Liver (tissue), 8 donors: ENCODE measurements at regions not wholly inside any gene's neighbourhood (a gene's known extent, or its start where the extent isn't known, plus 50 kb on each side); places are given as distances from the start of the nearest gene placed in this dataset.

Source experiments
- DNase-seq: peaks from one replicate; pipeline ENCODE4 v3.0.0-alpha.2; 2017; ENCODE audit warnings: low spot score
- H3K27ac ChIP-seq, 2 donors: one replicate each; pipeline ENCODE4 v1.7.0; 2013; ENCODE audit warnings: inconsistent platforms in 2 of 2, low read length in 2 of 2, control low read depth in 1 of 2, low read depth in 1 of 2, mild to moderate bottlenecking in 1 of 2
- H3K27me3 ChIP-seq, 4 donors: one replicate each; pipeline versions ENCODE4 v1.6.1 to v1.7.0; 2013; ENCODE audit warnings: low read length in 3 of 4, inconsistent platforms in 1 of 4, mild to moderate bottlenecking in 1 of 4, moderate library complexity in 1 of 4; ENCODE audit not compliant: control insufficient read depth in 4 of 4, insufficient read depth in 4 of 4
- H3K36me3 ChIP-seq, 4 donors: one replicate each; pipeline versions ENCODE4 v1.6.1 to v1.7.0; 2013; ENCODE audit warnings: low read length in 3 of 4, mild to moderate bottlenecking in 3 of 4, low read depth in 1 of 4, moderate library complexity in 1 of 4; ENCODE audit not compliant: control insufficient read depth in 4 of 4, insufficient read depth in 3 of 4
- H3K4me1 ChIP-seq, 4 donors: one replicate each; pipeline versions ENCODE4 v1.6.1 to v1.7.0; 2013; ENCODE audit warnings: low read length in 3 of 4, mild to moderate bottlenecking in 3 of 4, moderate library complexity in 1 of 4; ENCODE audit not compliant: control insufficient read depth in 4 of 4, insufficient read depth in 4 of 4
- H3K4me3 ChIP-seq, 3 donors: one replicate each; pipeline versions ENCODE4 v1.6.1 to v1.7.0; 2013; ENCODE audit warnings: low read length in 3 of 3, control low read depth in 1 of 3, low read depth in 1 of 3, mild to moderate bottlenecking in 1 of 3
- H3K9ac ChIP-seq, 2 donors: one replicate each; pipeline ENCODE4 v1.7.0; 2013; ENCODE audit warnings: low read length in 2 of 2, mild to moderate bottlenecking in 2 of 2, moderate library complexity in 2 of 2, control low read depth in 1 of 2, low read depth in 1 of 2
- H3K9me3 ChIP-seq, 4 donors: one replicate each; pipeline versions ENCODE4 v1.6.1 to v1.7.0; 2013; ENCODE audit warnings: low read length in 3 of 4; ENCODE audit not compliant: control insufficient read depth in 4 of 4
- EGR1 ChIP-seq, 2 donors: IDR thresholded peaks; 2 replicates each; pipeline ENCODE4 v1.6.1; 2016 to 2018; ENCODE audit warnings: antibody characterized with exemption in 2 of 2, low read depth in 2 of 2
- FOXA1 ChIP-seq: IDR thresholded peaks from 2 replicates; pipeline ENCODE4 v1.6.1; 2016; ENCODE audit warnings: antibody characterized with exemption
- GABPA ChIP-seq, 2 donors: IDR thresholded peaks in 1 of 2; conservative IDR thresholded peaks in 1 of 2; 2 replicates each; pipeline ENCODE4 v1.6.1; 2016; ENCODE audit warnings: antibody characterized with exemption in 2 of 2, mild to moderate bottlenecking in 1 of 2, moderate library complexity in 1 of 2
- HNF4G ChIP-seq: IDR thresholded peaks from 2 replicates; pipeline ENCODE4 v1.6.1; 2016; ENCODE audit warnings: antibody characterized with exemption
- MAX ChIP-seq: IDR thresholded peaks from 2 replicates; pipeline ENCODE4 v1.6.1; 2016; ENCODE audit warnings: antibody characterized with exemption
- NR2F2 ChIP-seq: IDR thresholded peaks from 2 replicates; pipeline ENCODE4 v1.6.1; 2016; ENCODE audit warnings: antibody characterized with exemption
- RAD21 ChIP-seq, 2 donors: IDR thresholded peaks; 2 replicates each; pipeline ENCODE4 v1.6.1; 2016; ENCODE audit warnings: antibody characterized with exemption in 2 of 2, mild to moderate bottlenecking in 2 of 2
- REST ChIP-seq: IDR thresholded peaks from 2 replicates; pipeline ENCODE4 v1.6.1; 2016; ENCODE audit warnings: antibody characterized with exemption, mild to moderate bottlenecking
- RXRA ChIP-seq, 2 donors: IDR thresholded peaks; 2 replicates each; pipeline ENCODE4 v1.6.1; 2017 to 2018; ENCODE audit warnings: antibody characterized with exemption in 2 of 2, mild to moderate bottlenecking in 1 of 2
- SP1 ChIP-seq: IDR thresholded peaks from 2 replicates; pipeline ENCODE4 v1.6.1; 2018; ENCODE audit warnings: antibody characterized with exemption, mild to moderate bottlenecking
- TAF1 ChIP-seq: conservative IDR thresholded peaks from 2 replicates; pipeline ENCODE4 v1.6.1; 2016; ENCODE audit warnings: antibody characterized with exemption, mild to moderate bottlenecking
- YY1 ChIP-seq: IDR thresholded peaks from 2 replicates; pipeline ENCODE4 v1.6.1; 2016; ENCODE audit warnings: antibody characterized with exemption, mild to moderate bottlenecking
- WGBS: extraction: QIAGEN DNeasy Blood & Tissue Kit; methylation state at CpG from one replicate; pipeline ENCODE4 v1.1.7; 2013; 5-methylcytosine and 5-hydroxymethylcytosine counted together
- TF ChIP-seq, protein P1 (sequence below): IDR thresholded peaks from 2 replicates; pipeline ENCODE4 v1.6.1; 2016; ENCODE audit warnings: antibody characterized with exemption
- TF ChIP-seq, protein P2 (sequence below): IDR thresholded peaks from 2 replicates; pipeline ENCODE4 v1.6.1; 2016; ENCODE audit warnings: antibody characterized with exemption
- TF ChIP-seq, protein P3 (sequence below): fragments of 150-350 bp; IDR thresholded peaks from 2 replicates; pipeline ENCODE4 v1.5.1; 2017; ENCODE audit warnings: improper control_type of control experiment, low read depth, low read length; ENCODE audit not compliant: missing input control
- donor health status: healthy.
- donor health status: healthy.
- donor health status: healthy.
- donor health status: healthy.
- donor health status: healthy.

GRCh38 chr13:61110732-61111131 lies 304.9 kb downstream of the PCDH20 start (continued):
- TF ChIP-seq GABPA (IDR thresholded peaks at IDR 0.05 in 1 of 2, conservative IDR thresholded peaks at IDR 0.05 in 1 of 2), result no peak

GRCh38 chr13:61109741-61110140 lies 305.9 kb downstream of the PCDH20 start:
- no peak overlapping the region for H3K9ac ChIP-seq
- DNase-seq, result no peak
- H3K27me3 ChIP-seq, result no peaks in the 10 kb centered on the region
- H3K4me3 ChIP-seq, result no peak overlapping the region
- peaks cover 0 to 6% (median 1%) of the 10 kb centered on the region in 4 donors for H3K9me3 ChIP-seq
- no peak overlapping the region for H3K27ac ChIP-seq
- H3K4me1 ChIP-seq, result no peaks in the 10 kb centered on the region
- WGBS, result 80% methylated on average over 5 of the region's 5 CpGs
- H3K36me3 ChIP-seq, result no peaks in the 10 kb centered on the region
- TF ChIP-seq, protein P1, sequence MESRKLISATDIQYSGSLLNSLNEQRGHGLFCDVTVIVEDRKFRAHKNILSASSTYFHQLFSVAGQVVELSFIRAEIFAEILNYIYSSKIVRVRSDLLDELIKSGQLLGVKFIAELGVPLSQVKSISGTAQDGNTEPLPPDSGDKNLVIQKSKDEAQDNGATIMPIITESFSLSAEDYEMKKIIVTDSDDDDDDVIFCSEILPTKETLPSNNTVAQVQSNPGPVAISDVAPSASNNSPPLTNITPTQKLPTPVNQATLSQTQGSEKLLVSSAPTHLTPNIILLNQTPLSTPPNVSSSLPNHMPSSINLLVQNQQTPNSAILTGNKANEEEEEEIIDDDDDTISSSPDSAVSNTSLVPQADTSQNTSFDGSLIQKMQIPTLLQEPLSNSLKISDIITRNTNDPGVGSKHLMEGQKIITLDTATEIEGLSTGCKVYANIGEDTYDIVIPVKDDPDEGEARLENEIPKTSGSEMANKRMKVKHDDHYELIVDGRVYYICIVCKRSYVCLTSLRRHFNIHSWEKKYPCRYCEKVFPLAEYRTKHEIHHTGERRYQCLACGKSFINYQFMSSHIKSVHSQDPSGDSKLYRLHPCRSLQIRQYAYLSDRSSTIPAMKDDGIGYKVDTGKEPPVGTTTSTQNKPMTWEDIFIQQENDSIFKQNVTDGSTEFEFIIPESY, result no peak
- TF ChIP-seq YY1 (no peak), REST (no peak), TAF1 (no peak), NR2F2 (no peak), FOXA1 (no peak), RAD21 (IDR thresholded peaks at IDR 0.05) (no peak), MAX (no peak), SP1 (no peak), HNF4G (no peak), GABPA (IDR thresholded peaks at IDR 0.05 in 1 of 2, conservative IDR thresholded peaks at IDR 0.05 in 1 of 2) (no peak), EGR1 (IDR thresholded peaks at IDR 0.05; ENCODE audit: low read depth in 2 of 2) (no peak), RXRA (IDR thresholded peaks at IDR 0.05) (no peak)
- TF ChIP-seq, protein P2, sequence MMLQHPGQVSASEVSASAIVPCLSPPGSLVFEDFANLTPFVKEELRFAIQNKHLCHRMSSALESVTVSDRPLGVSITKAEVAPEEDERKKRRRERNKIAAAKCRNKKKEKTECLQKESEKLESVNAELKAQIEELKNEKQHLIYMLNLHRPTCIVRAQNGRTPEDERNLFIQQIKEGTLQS, result no peak
- TF ChIP-seq, protein P3, sequence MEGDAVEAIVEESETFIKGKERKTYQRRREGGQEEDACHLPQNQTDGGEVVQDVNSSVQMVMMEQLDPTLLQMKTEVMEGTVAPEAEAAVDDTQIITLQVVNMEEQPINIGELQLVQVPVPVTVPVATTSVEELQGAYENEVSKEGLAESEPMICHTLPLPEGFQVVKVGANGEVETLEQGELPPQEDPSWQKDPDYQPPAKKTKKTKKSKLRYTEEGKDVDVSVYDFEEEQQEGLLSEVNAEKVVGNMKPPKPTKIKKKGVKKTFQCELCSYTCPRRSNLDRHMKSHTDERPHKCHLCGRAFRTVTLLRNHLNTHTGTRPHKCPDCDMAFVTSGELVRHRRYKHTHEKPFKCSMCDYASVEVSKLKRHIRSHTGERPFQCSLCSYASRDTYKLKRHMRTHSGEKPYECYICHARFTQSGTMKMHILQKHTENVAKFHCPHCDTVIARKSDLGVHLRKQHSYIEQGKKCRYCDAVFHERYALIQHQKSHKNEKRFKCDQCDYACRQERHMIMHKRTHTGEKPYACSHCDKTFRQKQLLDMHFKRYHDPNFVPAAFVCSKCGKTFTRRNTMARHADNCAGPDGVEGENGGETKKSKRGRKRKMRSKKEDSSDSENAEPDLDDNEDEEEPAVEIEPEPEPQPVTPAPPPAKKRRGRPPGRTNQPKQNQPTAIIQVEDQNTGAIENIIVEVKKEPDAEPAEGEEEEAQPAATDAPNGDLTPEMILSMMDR, result no peak
